IPS-20b (cell line): ENCODE measurements at regions not wholly inside any gene's neighbourhood (a gene's known extent, or its start where the extent isn't known, plus 50 kb on each side); places are given as distances from the start of the nearest gene placed in this dataset.

Source experiments
- H3K27ac ChIP-seq: one replicate; pipeline ENCODE4 v1.5.1; 2013; ENCODE audit warnings: low read length
- H3K27me3 ChIP-seq: 2 replicates; pipeline ENCODE4 v1.6.1; 2013; ENCODE audit warnings: mild to moderate bottlenecking, low read length, inconsistent platforms; ENCODE audit not compliant: insufficient read depth
- H3K36me3 ChIP-seq: 2 replicates; pipeline ENCODE4 v1.6.1; 2013; ENCODE audit warnings: low read depth, mild to moderate bottlenecking, inconsistent platforms, low read length, moderate library complexity; ENCODE audit not compliant: insufficient read depth
- H3K4me1 ChIP-seq: 2 replicates; pipeline ENCODE4 v1.6.1; 2013; ENCODE audit warnings: mild to moderate bottlenecking, control low read depth, inconsistent platforms, low read length, moderate library complexity; ENCODE audit not compliant: insufficient read depth
- H3K4me3 ChIP-seq: 2 replicates; pipeline ENCODE4 v1.5.1; 2013; ENCODE audit warnings: mild to moderate bottlenecking, low read length, inconsistent platforms
- H3K9ac ChIP-seq: 2 replicates; pipeline ENCODE4 v1.6.1; 2013; ENCODE audit warnings: low read depth, mild to moderate bottlenecking, inconsistent platforms, low read length, moderate library complexity
- H3K9me3 ChIP-seq: 2 replicates; pipeline ENCODE4 v1.6.1; 2013; ENCODE audit warnings: mild to moderate bottlenecking, low read depth, low read length, inconsistent platforms; ENCODE audit not compliant: insufficient read depth

DNA sequence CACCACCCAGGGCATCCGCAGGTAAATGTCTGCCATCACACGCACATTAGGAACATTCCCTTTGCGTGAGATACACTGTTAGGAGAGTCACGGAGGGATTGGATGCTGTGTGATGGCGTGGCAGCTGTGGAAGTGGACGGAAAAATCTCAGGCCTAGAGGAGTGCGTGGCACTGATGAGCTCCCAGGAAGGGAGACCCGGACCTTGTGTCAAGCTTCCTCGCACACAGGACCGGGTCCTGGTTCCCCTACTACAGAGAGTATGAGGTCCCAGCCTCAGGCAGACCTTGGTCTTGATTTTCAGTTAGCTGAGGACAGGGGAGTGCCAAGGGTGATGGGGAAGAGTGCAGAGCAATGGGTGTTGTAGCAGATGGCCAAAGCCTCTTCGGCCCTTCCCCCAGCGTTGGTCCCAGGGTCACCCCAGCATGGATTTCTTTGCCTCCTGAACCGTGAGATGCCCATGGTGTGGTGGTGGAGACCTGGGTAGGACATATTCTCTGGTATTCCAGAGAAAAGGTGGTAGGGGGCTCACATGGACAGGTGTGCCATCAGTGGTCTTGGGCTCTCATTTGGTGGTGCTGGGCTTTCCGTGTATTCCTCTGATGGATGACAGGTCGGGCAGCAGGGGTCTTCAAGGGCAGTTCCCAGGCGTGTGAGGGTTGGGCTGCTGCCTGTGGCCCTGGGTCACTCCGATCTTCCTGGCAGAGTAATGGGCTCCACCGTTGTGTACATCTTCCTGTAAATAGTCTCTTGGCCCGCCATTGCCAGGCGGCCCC is 105.1 kb downstream of the SNRPN start:
- peaks cover 100% of the 10 kb centered on the region for H3K9me3 ChIP-seq

GRCh38 chr15:25060472-25060803 is 105.7 kb downstream of the SNRPN start:
- Histone ChIP-seq H3K27me3 (no peaks in the 10 kb centered on the region), H3K36me3 (peaks cover 100% of the 10 kb centered on the region), H3K9me3 (peaks cover 100% of the 10 kb centered on the region), H3K4me3 (no peak overlapping the region), H3K27ac (no peak overlapping the region), H3K4me1 (no peaks in the 10 kb centered on the region), H3K9ac (no peak overlapping the region)

More for the DNA sequence above, 105.1 kb downstream of the SNRPN start:
- H3K27me3 ChIP-seq, result no peaks in the 10 kb centered on the region
- no peak overlapping the region for H3K9ac ChIP-seq
- no peaks in the 10 kb centered on the region for H3K4me1 ChIP-seq
- H3K4me3 ChIP-seq, result no peak overlapping the region
- H3K27ac ChIP-seq, result no peak overlapping the region
- H3K36me3 ChIP-seq, result peaks cover 100% of the 10 kb centered on the region

DNA sequence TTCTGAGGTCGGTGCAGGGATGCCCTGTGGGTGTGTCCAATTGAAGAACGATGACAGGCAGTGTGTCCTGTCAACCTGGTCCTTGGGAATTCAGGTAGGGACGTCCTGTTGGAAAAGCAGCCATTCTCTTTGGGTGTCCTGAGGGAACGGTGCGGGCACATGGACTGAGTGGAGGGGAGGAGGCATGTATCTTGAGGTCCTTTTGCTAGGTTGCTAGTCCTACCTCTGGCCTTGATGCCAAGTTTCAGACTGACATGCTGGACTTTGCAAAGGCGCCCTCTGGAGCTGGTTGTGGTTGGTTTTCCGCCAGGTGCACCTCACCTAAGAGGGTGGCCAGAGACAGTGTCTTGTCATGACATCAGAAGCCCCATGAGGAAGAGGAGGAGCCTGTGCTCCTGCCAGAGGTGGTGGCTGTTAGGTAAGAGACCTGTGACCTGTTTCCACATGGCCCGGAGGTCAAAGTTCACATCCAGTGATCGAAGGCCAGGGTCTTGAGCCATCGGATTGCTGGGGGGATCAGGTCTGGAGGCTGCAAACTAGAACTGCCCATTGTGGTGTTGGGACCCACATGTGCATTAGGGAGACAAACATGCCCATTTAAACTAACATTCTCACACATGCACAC is 106.3 kb downstream of the SNRPN start:
- Histone ChIP-seq H3K36me3 (peaks cover 100% of the 10 kb centered on the region), H3K4me3 (no peak overlapping the region), H3K9ac (no peak overlapping the region), H3K27me3 (no peaks in the 10 kb centered on the region), H3K4me1 (no peaks in the 10 kb centered on the region), H3K27ac (no peak overlapping the region), H3K9me3 (peaks cover 100% of the 10 kb centered on the region)

DNA sequence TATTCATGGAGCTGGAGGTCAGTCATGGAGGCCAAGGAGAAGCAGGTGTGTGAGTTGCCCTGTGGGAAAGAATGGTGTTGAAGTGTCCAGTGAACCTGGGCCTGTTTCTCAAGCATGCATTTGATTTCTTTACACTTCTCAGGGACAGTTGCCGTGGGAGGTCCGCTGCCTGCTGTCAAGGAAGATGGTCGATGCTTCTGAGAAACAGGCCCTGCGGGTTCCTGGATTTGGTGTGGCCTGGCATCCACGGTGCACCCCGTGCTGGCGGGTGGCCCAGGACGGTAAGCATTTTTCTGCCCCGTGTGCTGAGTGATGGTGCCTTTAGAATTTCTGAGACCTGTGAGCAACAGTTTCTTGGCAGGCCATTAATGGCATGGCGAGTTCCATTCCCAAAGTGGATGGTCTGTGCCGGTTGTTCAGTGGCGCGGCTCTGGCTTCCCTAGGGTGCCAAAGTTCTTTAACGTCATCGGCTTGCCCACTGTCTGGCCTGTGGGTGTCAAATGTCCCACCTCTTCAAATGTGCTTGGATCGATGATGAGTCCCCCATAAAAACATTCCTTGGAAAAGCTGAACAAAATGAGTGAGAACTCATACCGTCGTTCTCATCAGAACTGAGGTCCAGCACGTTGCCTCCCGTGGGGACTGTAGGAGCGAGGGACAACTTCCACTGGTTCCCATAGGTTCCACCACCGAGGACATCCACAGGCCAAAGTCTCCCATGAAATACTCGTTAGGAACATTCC is 107.2 kb downstream of the SNRPN start:
- Histone ChIP-seq H3K4me1 (no peaks in the 10 kb centered on the region), H3K27me3 (no peaks in the 10 kb centered on the region), H3K4me3 (no peak overlapping the region)

DNA sequence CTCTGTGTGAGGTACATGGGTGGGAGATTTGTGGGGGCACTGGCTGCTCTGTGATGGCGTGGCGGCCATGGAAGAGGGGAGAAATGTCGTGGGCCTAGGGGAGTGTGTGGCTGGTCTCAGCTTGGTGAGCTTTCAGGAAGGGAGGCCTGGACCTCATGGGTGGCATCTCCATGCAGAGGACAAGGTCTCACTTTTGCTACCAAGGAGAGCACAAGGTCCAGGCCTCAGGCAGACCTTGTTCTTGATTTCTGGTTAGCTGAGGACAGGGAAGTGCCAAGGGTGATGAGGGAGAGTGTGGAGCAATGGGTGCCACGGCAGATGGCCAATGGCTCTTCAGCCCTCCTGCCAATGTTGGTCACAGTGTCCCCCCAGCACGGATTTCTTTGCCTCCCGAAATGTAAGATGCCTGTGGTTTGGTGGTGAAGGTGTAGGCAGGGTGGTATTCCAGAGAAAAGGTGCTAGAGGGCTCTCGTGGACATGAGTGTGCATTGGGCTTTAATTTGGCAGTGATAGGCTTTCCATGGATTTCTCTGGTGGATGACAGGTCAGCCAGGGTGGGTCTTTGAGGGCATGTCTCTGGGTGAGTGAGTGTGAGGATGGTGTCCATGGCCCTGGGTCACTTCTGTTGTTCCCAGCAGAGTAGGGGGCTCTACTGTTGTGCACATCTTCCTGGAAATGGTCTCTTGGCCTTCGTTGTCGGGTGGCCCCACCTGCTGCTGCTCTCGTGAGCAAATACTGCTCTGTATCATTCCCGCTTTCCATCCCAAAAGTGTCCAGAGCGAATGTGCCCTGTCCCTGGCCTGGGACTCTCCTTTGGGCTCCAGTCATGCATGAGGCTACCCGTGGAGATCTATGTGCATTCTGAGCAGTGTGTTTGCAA is 108.0 kb downstream of the SNRPN start:
- peaks cover 100% of the 10 kb centered on the region for H3K36me3 ChIP-seq

More for the DNA sequence above, 107.2 kb downstream of the SNRPN start:
- Histone ChIP-seq H3K36me3 (peaks cover 100% of the 10 kb centered on the region), H3K27ac (no peak overlapping the region), H3K9me3 (peaks cover 100% of the 10 kb centered on the region), H3K9ac (no peak overlapping the region)

DNA sequence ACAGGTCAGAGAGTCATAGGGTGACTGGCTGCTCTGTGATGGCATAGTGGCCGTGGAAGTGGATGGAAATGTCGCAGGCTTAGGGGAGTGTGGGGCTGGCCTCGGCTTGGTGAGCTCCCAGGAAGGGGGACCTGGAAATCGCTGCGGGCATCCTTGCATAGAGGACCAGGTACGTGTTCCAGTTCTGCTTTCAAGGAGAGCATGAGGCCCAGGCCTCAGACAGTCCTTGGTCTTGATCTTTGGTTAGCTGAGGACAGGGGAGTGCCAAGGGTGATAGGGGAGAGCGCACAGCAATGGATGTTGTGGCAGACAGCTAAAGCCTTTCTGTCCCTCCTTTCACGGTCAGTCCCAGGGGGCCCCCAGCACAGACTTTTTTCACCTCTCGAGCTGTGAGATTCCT is 110.5 kb downstream of the SNRPN start:
- H3K4me1 ChIP-seq, result no peaks in the 10 kb centered on the region
- no peak overlapping the region for H3K27ac ChIP-seq
- H3K9ac ChIP-seq, result no peak overlapping the region
- peaks cover 100% of the 10 kb centered on the region for H3K9me3 ChIP-seq
- H3K27me3 ChIP-seq, result no peaks in the 10 kb centered on the region
- H3K36me3 ChIP-seq, result peaks cover 100% of the 10 kb centered on the region
- H3K4me3 ChIP-seq, result no peak overlapping the region

More for the DNA sequence above, 108.0 kb downstream of the SNRPN start:
- H3K9ac ChIP-seq, result no peak overlapping the region
- peaks cover 100% of the 10 kb centered on the region for H3K9me3 ChIP-seq
- H3K27ac ChIP-seq, result no peak overlapping the region
- H3K27me3 ChIP-seq, result no peaks in the 10 kb centered on the region
- H3K4me1 ChIP-seq, result no peaks in the 10 kb centered on the region
- H3K4me3 ChIP-seq, result no peak overlapping the region

GRCh38 chr15:25065876-25066275 is 111.1 kb downstream of the SNRPN start:
- no peak overlapping the region for H3K27ac ChIP-seq
- peaks cover 100% of the 10 kb centered on the region for H3K36me3 ChIP-seq
- H3K27me3 ChIP-seq, result no peaks in the 10 kb centered on the region
- H3K4me1 ChIP-seq, result no peaks in the 10 kb centered on the region
- no peak overlapping the region for H3K9ac ChIP-seq
- peaks cover 100% of the 10 kb centered on the region for H3K9me3 ChIP-seq
- no peak overlapping the region for H3K4me3 ChIP-seq

- Histone ChIP-seq H3K9me3 (peaks cover 100% of the 10 kb centered on the region), H3K36me3 (peaks cover 100% of the 10 kb centered on the region), H3K4me3 (no peak overlapping the region; the same call in 1 of the 2 replicates), H3K4me1 (no peaks in the 10 kb centered on the region), H3K27ac (no peak overlapping the region), H3K9ac (no peak overlapping the region), H3K27me3 (no peaks in the 10 kb centered on the region)
Observed at GRCh38 chr15:25066708-25067107, 111.9 kb downstream of the SNRPN start.

DNA sequence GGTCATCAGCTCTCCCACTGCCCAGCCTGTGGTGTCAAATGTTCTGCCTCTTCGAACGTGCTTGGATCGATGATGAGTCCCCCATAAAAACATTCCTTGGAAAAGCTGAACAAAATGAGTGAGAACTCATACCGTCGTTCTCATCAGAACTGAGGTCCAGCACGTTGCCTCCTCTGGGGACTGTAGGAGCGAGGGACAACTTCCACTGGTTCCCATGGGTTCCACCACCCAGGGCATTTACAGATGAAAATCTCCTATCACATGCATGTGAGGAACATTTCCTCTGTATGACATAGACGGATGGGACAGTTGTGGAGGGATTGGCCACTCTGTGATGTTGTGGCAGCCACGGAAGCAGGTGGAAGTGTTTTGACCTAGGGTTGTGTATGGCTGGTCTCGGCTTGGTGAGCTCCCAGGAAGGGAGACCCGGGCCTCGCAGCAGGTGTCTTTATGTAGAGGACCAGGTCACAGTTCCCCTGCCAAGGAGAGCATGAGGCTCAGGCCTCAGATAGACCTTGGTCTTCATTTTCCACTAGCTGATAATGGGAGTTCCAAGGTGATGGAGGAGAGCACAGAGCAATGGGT is 113.0 kb downstream of the SNRPN start:
- Histone ChIP-seq H3K27me3 (no peaks in the 10 kb centered on the region), H3K9me3 (peaks cover 100% of the 10 kb centered on the region), H3K27ac (no peak overlapping the region), H3K4me1 (no peaks in the 10 kb centered on the region), H3K9ac (no peak overlapping the region), H3K36me3 (peaks cover 100% of the 10 kb centered on the region), H3K4me3 (no peak overlapping the region)

- Histone ChIP-seq H3K36me3 (peaks cover 100% of the 10 kb centered on the region), H3K4me3 (no peak overlapping the region), H3K4me1 (no peaks in the 10 kb centered on the region), H3K27me3 (no peaks in the 10 kb centered on the region), H3K9ac (no peak overlapping the region), H3K9me3 (peaks cover 100% of the 10 kb centered on the region), H3K27ac (no peak overlapping the region)
Observed at GRCh38 chr15:25068696-25069095, 113.9 kb downstream of the SNRPN start.
